SH-SY5Y (cell line): ENCODE measurements at regions not wholly inside any gene's neighbourhood (a gene's known extent, or its start where the extent isn't known, plus 50 kb on each side); places are given as distances from the start of the nearest gene placed in this dataset.

ENCODE experiments used
- GATA2 ChIP-seq: IDR thresholded peaks from 2 replicates; pipeline ENCODE4 v1.6.1; 2011; ENCODE audit warnings: mild to moderate bottlenecking, low read depth, low read length
- GATA3 ChIP-seq: IDR thresholded peaks from 2 replicates; pipeline ENCODE4 v1.6.1; 2011; ENCODE audit warnings: low read depth, mild to moderate bottlenecking, low read length, moderate library complexity

- TF ChIP-seq GATA3 (no peak), GATA2 (no peak)
These were observed 178.0 kb downstream of the ZC3H11B start for GRCh38 chr1:219434923-219435297.
